NCI-H69 (cell line): ENCODE measurements at regions not wholly inside any gene's neighbourhood (a gene's known extent, or its start where the extent isn't known, plus 50 kb on each side); places are given as distances from the start of the nearest gene placed in this dataset.

ENCODE experiments used
- DNase-seq: peaks from one replicate; lab custom pipeline; 2025; lab: John Stamatoyannopoulos, UW

- no peak for DNase-seq
These were observed 288.9 kb upstream of the DMAC1 start for GRCh38 chr9:8088477-8088876.

DNA sequence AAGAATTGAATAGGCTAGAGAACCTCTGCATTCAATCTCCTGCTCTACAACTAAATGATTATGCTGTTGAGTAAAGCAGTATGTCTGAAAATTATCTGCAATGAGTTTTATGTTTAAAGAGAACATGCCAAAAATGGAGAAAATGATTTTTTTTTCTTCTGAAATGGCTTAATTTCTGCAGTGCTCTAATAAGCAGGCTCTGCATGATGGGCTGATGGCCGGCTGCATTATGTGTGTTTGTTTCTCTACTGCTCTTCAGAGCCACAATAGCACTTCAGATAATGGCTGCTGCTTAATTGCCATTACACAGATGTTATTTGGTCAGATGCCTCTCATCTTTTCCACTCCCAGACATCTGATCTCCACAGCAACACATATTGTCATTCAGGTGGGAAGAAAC, 286.4 kb upstream of the DMAC1 start:
- peak; percentile 85 for DNase-seq

- DNase-seq: peak; percentile 83
These were observed 279.1 kb upstream of the DMAC1 start for GRCh38 chr9:8078641-8079140.

- DNase-seq: peak; percentile 91
These were observed 275.2 kb upstream of the DMAC1 start for GRCh38 chr9:8074713-8075286.

- peak; percentile 52 for DNase-seq
These were observed 271.8 kb upstream of the DMAC1 start for GRCh38 chr9:8071445-8071798.

DNA sequence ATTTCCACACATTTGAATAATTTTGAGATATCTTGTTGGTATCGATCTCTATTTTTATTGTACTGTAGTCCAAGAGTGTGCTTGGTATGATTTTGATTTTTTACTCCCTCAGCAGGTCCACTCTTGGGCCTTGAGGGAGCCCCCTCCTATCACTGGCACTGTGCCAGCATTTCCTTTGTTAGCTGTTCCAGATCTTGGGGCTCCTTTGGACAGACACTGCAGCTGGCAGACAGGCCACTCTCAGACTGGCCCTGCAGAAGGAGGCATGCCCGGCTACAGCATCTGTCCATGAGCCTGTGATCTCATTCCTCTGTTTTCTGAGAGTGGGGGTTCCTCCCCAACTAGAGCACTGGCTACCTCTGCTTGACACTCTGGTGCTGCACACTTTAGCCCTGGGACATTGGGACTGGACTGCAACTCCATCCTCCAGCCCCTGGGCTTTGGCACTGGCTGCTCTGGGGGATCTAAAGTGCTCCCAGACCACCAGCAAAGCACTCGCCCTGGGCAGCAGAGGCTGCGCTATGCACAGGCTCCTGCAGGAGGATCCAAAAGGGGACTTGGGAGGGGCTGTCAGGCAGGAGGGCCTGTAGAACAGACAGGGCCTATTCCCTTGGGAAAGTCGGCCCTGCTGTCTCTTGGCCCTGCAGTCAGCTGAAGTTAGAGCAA, 271.3 kb upstream of the DMAC1 start:
- peak; percentile 60 for DNase-seq

DNA sequence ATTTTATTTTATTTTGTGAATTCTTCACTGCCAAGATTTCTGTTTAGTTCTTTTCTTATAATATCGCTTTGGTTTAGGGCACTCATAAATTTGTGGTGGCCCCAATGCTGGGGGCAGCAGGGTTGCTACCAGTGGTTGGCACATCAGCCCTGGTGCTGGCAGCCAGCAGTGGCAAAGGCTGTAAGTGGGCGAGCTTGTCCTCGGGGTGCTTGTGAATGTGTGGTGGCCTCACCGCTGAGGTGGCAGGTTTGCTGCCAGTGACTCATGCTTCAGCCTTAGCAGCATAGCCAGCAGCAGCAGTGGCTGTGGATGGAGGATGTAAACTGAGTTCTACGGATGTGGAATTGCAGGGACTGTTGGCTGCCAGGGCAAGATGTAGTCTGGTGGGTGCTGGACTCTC, 262.9 kb upstream of the DMAC1 start:
- no peak for DNase-seq

- no peak for DNase-seq
These were observed 253.9 kb upstream of the DMAC1 start for GRCh38 chr9:8053501-8053900.

- DNase-seq: no peak
These were observed 253.4 kb upstream of the DMAC1 start for GRCh38 chr9:8052991-8053390.

GRCh38 chr9:8037745-8038144, 238.2 kb upstream of the DMAC1 start:
- no peak for DNase-seq

DNA sequence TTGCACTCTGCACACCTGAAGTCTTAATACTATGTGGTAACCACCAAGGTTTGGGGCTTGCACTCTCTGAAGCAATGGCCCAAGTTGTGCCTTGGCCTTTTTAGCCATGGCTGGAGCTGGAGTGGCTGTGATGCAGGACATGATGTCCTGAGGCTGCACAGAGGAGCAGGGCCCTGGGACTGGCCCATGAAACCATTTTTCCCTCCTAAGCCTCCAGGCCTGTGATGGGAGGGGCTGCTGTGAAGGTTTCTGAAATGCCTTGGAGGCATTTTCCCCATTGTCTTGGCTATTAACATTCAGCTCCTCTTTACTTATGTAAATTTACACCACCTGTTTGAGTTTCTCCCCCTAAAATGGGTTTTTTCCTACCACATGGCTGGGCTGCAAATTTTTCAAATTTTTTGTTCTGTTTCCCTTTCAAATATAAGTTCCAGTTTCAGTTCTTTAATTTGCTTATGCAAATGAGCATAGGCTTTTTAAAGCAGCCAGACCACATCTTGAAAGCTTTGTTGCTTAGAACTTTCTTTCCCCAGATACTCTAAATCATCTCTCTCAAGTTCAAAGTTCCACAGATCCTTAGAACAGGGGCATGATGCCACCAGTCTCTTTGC, 237.4 kb upstream of the DMAC1 start:
- DNase-seq: no peak

DNA sequence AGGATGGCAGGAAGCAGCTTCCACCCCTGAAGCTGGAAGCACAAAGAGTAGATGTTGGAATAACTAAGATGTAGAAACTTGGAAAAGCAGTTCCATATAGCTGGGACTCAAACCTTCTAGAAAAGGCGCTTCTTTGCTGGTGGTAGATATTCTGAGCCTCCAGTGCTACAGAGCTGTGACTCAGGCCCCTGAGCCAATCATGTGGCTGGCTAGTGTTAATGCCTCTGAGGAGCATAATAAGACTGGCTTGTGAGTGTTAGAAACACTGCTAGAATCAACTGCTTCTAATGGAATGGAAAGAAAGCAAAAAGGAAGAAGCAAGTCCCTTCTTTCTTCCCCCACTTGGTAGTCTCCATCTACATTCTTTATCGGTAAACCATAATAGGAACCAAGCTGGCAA, 234.2 kb upstream of the DMAC1 start:
- DNase-seq: no peak

GRCh38 chr9:8030095-8030494, 230.5 kb upstream of the DMAC1 start:
- DNase-seq: no peak

GRCh38 chr9:8027351-8027750, 227.8 kb upstream of the DMAC1 start:
- no peak for DNase-seq

GRCh38 chr9:8025551-8025950, 226.0 kb upstream of the DMAC1 start:
- DNase-seq: no peak

GRCh38 chr9:8020186-8020585, 220.6 kb upstream of the DMAC1 start:
- DNase-seq: no peak

GRCh38 chr9:8019636-8020035, 220.1 kb upstream of the DMAC1 start:
- DNase-seq: no peak

DNA sequence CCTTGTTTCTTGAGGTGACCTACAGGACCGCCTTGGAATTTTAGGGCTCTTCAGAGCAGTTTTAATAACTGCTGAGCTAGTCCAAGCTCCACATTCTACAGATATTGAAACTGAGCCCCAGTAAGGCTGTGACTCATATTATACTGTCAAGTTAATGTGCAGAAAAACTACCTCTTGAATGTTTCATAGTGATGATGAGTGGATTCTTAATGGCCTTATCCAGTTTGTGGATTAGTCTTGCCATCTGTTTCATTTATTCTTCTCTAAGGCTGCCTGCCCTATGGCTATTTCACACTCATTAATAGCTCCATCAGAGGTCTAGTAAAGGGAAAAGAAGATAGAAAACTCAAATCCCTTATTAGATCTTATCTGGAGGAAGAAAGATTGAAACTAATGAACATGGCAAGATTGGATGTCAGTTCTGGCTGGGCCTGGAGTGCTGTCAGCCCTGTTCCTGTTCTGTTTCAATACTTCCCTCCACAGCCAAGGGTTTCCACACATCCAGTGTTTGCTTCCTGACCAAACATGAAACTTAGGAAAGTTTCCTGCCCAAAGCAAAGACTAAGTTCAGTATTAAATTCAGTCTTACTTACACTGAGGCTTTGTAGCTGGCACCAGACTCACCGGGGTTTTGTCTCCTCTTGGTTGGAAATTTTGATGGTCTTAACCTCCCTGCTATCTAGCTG, 215.6 kb upstream of the DMAC1 start:
- peak; percentile 49 for DNase-seq

GRCh38 chr9:8012986-8013385, 213.4 kb upstream of the DMAC1 start:
- no peak for DNase-seq

GRCh38 chr9:8011974-8012373, 212.4 kb upstream of the DMAC1 start:
- peak; percentile 72 for DNase-seq

GRCh38 chr9:7996558-7996957, 197.0 kb upstream of the DMAC1 start:
- no peak for DNase-seq

- DNase-seq: no peak
These were observed 189.2 kb upstream of the DMAC1 start for GRCh38 chr9:7988644-7989280.

- no peak for DNase-seq
These were observed 185.1 kb upstream of the DMAC1 start for GRCh38 chr9:7984692-7985091.
